Endothelial cell of umbilical vein (primary cell): ENCODE measurements at regions not wholly inside any gene's neighbourhood (a gene's known extent, or its start where the extent isn't known, plus 50 kb on each side); places are given as distances from the start of the nearest gene placed in this dataset.

Experiments
- BruUV-seq: library from RNA; stranded (reverse); fragments of 400-500 nt; replicated peaks from 2 replicates; lab custom pipeline; 2021; lab: Mats Ljungman, UMichigan
- CTCF ChIA-PET: fragments of 300-600, 350-600 bp; sonication (Branson Sonifier 250); formaldehyde crosslinking; loops from one replicate; lab custom pipeline; 2021; ENCODE audit warnings: antibody characterized with exemption, inconsistent platforms; lab: Charles Lee
- POLR2A ChIA-PET: fragments of 300-600, 350-600 bp; sonication (Branson Sonifier 250); formaldehyde crosslinking; loops from one replicate; lab custom pipeline; 2021; ENCODE audit warnings: antibody characterized with exemption, inconsistent platforms; lab: Charles Lee
- DNase-seq: peaks from one replicate; pipeline ENCODE4 v3.0.0-alpha.2; 2011; ENCODE audit warnings: low read depth, low spot score
- FAIRE-seq: peaks from 2 replicates; lab custom pipeline; 2011; peaks lifted over from hg19 to GRCh38; lab: Jason Lieb, UNC
- H2AFZ ChIP-seq: 2 replicates; pipeline ENCODE4 v1.6.0; 2012; ENCODE audit warnings: low read depth, low read length, control low read depth, inconsistent platforms
- H3K27ac ChIP-seq: 2 replicates; pipeline ENCODE4 v1.5.1; 2011; ENCODE audit warnings: low read depth, mild to moderate bottlenecking, control low read depth, low read length, moderate library complexity; ENCODE audit not compliant: insufficient read depth
- H3K27me3 ChIP-seq, 2 experiments: 2 replicates each; pipeline versions ENCODE4 v1.6.0 to v1.6.1; 2011; ENCODE audit warnings: low read length in 2 of 2, mixed read lengths in 1 of 2; ENCODE audit not compliant: control insufficient read depth in 2 of 2, insufficient read depth in 2 of 2
- H3K36me3 ChIP-seq, 2 experiments: 2 replicates in 1 of 2; 3 replicates in 1 of 2; pipeline ENCODE4 v1.5.1; 2011; ENCODE audit warnings: low read length in 2 of 2, mild to moderate bottlenecking in 1 of 2, moderate library complexity in 1 of 2; ENCODE audit not compliant: control insufficient read depth in 2 of 2, insufficient read depth in 2 of 2; ENCODE audit errors: extremely low read depth in 1 of 2
- H3K4me1 ChIP-seq: 3 replicates; pipeline ENCODE4 v1.5.1; 2011; ENCODE audit warnings: mild to moderate bottlenecking, low read length; ENCODE audit not compliant: control insufficient read depth, insufficient read depth; ENCODE audit errors: extremely low read depth
- H3K4me2 ChIP-seq: 2 replicates; pipeline ENCODE4 v1.6.1; 2011; ENCODE audit warnings: low read length, control low read depth, mixed read lengths; ENCODE audit not compliant: insufficient read depth
- H3K4me3 ChIP-seq, 3 experiments: fragments of 200-600 bp in 1 of 3; sonication (generic), shearing (Covaris generic) in 1 of 3; replicated peaks in 1 of 3; 2 replicates each; pipeline ENCODE4 v1.5.1; 2011 to 2016; ENCODE audit warnings: control low read depth in 3 of 3, low read length in 3 of 3, mild to moderate bottlenecking in 2 of 3, inconsistent platforms in 1 of 3, low read depth in 1 of 3, moderate library complexity in 1 of 3; ENCODE audit not compliant: insufficient read depth in 1 of 3
- H3K79me2 ChIP-seq: 2 replicates; pipeline ENCODE4 v1.6.0; 2012; ENCODE audit warnings: low read length, inconsistent platforms; ENCODE audit not compliant: control insufficient read depth, insufficient read depth
- H3K9ac ChIP-seq: replicated peaks from 2 replicates; pipeline ENCODE3; 2011; ENCODE audit warnings: low read length, control low read depth; ENCODE audit not compliant: insufficient read depth; ENCODE audit errors: extremely low read depth
- H3K9me1 ChIP-seq: replicated peaks from 3 replicates; pipeline ENCODE4 v1.6.0; 2011; ENCODE audit warnings: mild to moderate bottlenecking, low read length; ENCODE audit not compliant: control insufficient read depth, insufficient read depth; ENCODE audit errors: extremely low read depth
- H3K9me3 ChIP-seq: replicated peaks from 2 replicates; pipeline ENCODE4 v1.5.1; 2012; ENCODE audit warnings: low read length, inconsistent platforms; ENCODE audit not compliant: control insufficient read depth, insufficient read depth
- H4K20me1 ChIP-seq: replicated peaks from 2 replicates; pipeline ENCODE3; 2011; ENCODE audit warnings: mild to moderate bottlenecking, low read length; ENCODE audit not compliant: control insufficient read depth, insufficient read depth; ENCODE audit errors: extremely low read depth
- EZH2 ChIP-seq: IDR thresholded peaks from 2 replicates; pipeline ENCODE4 v1.6.1; 2012; ENCODE audit warnings: borderline replicate concordance, low read depth, mild to moderate bottlenecking, moderate library complexity, low read length, inconsistent platforms; ENCODE audit not compliant: severe bottlenecking
- FOS ChIP-seq: IDR thresholded peaks from 2 replicates; pipeline ENCODE4 v1.6.1; 2011; ENCODE audit warnings: mild to moderate bottlenecking, low read length, moderate library complexity, borderline replicate concordance; ENCODE audit not compliant: insufficient read depth
- GATA2 ChIP-seq: IDR thresholded peaks from 2 replicates; pipeline ENCODE4 v1.7.0; 2011; ENCODE audit warnings: low read depth, mild to moderate bottlenecking, moderate library complexity, mixed read lengths, low read length; ENCODE audit not compliant: insufficient read length, insufficient read depth
- JUN ChIP-seq: IDR thresholded peaks from 2 replicates; pipeline ENCODE4 v1.6.1; 2011; ENCODE audit warnings: borderline replicate concordance, low read depth; ENCODE audit not compliant: insufficient read length, insufficient read depth
- MAX ChIP-seq: IDR thresholded peaks from 2 replicates; pipeline ENCODE4 v1.6.1; 2011; ENCODE audit not compliant: insufficient read depth, insufficient read length
- MYC ChIP-seq: IDR thresholded peaks from one replicate; pipeline ENCODE4 v1.6.1; 2011; ENCODE audit warnings: mild to moderate bottlenecking, low read depth, low read length
- POLR2A ChIP-seq: IDR thresholded peaks from 2 replicates; pipeline ENCODE4 v1.6.1; 2012; ENCODE audit warnings: low read depth, mild to moderate bottlenecking, control low read depth, low read length
- POLR2AphosphoS5 ChIP-seq: IDR thresholded peaks from 2 replicates; pipeline ENCODE4 v1.6.1; 2012; ENCODE audit warnings: low read depth, mild to moderate bottlenecking, control low read depth, low read length, moderate library complexity; ENCODE audit not compliant: insufficient read depth
- dilution Hi-C: fragments of 300-500 bp; cut with MboI; formaldehyde crosslinking; loops from one replicate; pipeline ENCODE4 v1.15.0; 2019; ENCODE audit warnings: low sequenced_read_pairs; ENCODE audit not compliant: extremely low pct_ligation_motif_present
- intact Hi-C: fragments of 100-400 bp; cut with micrococcal nuclease; formaldehyde crosslinking; loops from one replicate; pipeline ENCODE4 v1.10.0; 2022
- TF ChIP-seq, protein P1 (sequence below), 2 donors: IDR thresholded peaks; 1 replicate in 1 of 2; 2 replicates in 1 of 2; pipeline ENCODE4 v1.5.1; 2011; ENCODE audit warnings: low read length in 2 of 2, mild to moderate bottlenecking in 2 of 2, moderate library complexity in 2 of 2, control low read depth in 1 of 2, inconsistent platforms in 1 of 2, low read depth in 1 of 2; ENCODE audit not compliant: insufficient read depth in 1 of 2; ENCODE audit errors: extremely low read depth in 1 of 2

GRCh38 chr15:93835344-93835743, 396.0 kb upstream of the MCTP2 start:
- no peaks in the 10 kb centered on the region for H3K36me3 ChIP-seq
- no peak for DNase-seq
- no peak overlapping the region for H3K4me2 ChIP-seq
- no peak overlapping the region for H3K4me3 ChIP-seq
- POLR2A ChIA-PET = no interaction called here
- H3K27ac ChIP-seq = no peak overlapping the region
- no peak for FAIRE-seq
- H3K27me3 ChIP-seq = no peaks in the 10 kb centered on the region
- no peak overlapping the region for H3K9ac ChIP-seq
- no peaks in the 10 kb centered on the region for H3K79me2 ChIP-seq
- TF ChIP-seq, protein P1, sequence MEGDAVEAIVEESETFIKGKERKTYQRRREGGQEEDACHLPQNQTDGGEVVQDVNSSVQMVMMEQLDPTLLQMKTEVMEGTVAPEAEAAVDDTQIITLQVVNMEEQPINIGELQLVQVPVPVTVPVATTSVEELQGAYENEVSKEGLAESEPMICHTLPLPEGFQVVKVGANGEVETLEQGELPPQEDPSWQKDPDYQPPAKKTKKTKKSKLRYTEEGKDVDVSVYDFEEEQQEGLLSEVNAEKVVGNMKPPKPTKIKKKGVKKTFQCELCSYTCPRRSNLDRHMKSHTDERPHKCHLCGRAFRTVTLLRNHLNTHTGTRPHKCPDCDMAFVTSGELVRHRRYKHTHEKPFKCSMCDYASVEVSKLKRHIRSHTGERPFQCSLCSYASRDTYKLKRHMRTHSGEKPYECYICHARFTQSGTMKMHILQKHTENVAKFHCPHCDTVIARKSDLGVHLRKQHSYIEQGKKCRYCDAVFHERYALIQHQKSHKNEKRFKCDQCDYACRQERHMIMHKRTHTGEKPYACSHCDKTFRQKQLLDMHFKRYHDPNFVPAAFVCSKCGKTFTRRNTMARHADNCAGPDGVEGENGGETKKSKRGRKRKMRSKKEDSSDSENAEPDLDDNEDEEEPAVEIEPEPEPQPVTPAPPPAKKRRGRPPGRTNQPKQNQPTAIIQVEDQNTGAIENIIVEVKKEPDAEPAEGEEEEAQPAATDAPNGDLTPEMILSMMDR (IDR thresholded peaks at IDR 0.05; ENCODE audit: extremely low read depth in 1 of 2, insufficient read depth in 1 of 2, low read depth in 1 of 2, low read length in 2 of 2) = no peak
- TF ChIP-seq EZH2 = no peak
- no peak for TF ChIP-seq POLR2AphosphoS5
- no peak for TF ChIP-seq GATA2
- TF ChIP-seq POLR2A = no peak
- no peak for TF ChIP-seq FOS
- TF ChIP-seq JUN = no peak
- TF ChIP-seq MYC = no peak
- TF ChIP-seq MAX = no peak
- dilution Hi-C loops (no loop called here), intact Hi-C loops (no loop called here)
- H2AFZ ChIP-seq = no peak overlapping the region
- CTCF ChIA-PET = interaction anchor here (0.5 kb wide), 1 partner anchor 659 kb away, joined by 3 read pairs; no protein-coding TSS in a partner anchor
- no peaks in the 10 kb centered on the region for H3K4me1 ChIP-seq
- H3K9me3 ChIP-seq = peaks cover 6% of the 10 kb centered on the region
- H3K9me1 ChIP-seq = no peaks in the 10 kb centered on the region
- BruUV-seq = no TSS peak
- no peaks in the 10 kb centered on the region for H4K20me1 ChIP-seq
